ENCODE measurements at regions not wholly inside any gene's neighbourhood (a gene's known extent, or its start where the extent isn't known, plus 50 kb on each side); places are given as distances from the start of the nearest gene placed in this dataset.
"Not testable (repeated sequence)": the region's sequence is repeated elsewhere in the genome, so short reads cannot be mapped to it uniquely, and the experiment has no call there.

DNA sequence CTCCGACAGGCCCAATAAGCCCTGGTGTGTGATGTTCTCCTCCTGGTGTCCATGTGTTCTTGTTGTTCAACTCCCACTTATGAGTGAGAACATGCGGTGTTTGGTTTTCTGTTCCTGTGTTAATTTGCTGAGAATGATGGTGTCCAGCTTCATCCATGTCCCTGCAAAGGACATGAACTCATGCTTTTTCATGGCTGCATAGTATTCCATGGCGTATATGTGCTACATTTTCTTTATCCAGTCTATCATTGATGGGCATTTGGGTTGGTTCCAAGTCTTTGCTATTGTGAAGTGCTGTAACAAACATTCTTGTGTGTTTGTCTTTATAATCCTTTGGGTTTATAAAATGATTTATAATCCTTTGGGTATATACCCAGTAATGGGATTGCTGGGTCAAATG, 142.1 kb upstream of the DPP10 start:
- not testable (repeated sequence) for TF ChIP-seq CTCF (conservative IDR thresholded peaks at IDR 0.05; ENCODE audit: low read length); EZH2phosphoT487 (IDR thresholded peaks at IDR 0.05; ENCODE audit: borderline replicate concordance, low read depth, low read length)

All from OCI-LY7 (cell line).